OCI-LY7 (cell line): ENCODE measurements at regions not wholly inside any gene's neighbourhood (a gene's known extent, or its start where the extent isn't known, plus 50 kb on each side); places are given as distances from the start of the nearest gene placed in this dataset.

Source experiments
- BruUV-seq: library from RNA; stranded (reverse); fragments of 400-500 nt; replicated peaks from 2 replicates; lab custom pipeline; 2021; lab: Mats Ljungman, UMichigan
- CTCF ChIA-PET: fragments of 300-600 bp; sonication (Branson Sonifier 250); formaldehyde crosslinking; loops from one replicate; lab custom pipeline; 2022; ENCODE audit warnings: antibody characterized with exemption; ENCODE audit not compliant: unreplicated experiment; lab: Charles Lee
- POLR2A ChIA-PET: fragments of 300-600 bp; sonication (Branson Sonifier 250); formaldehyde crosslinking; loops from one replicate; lab custom pipeline; 2022; ENCODE audit warnings: antibody characterized with exemption; lab: Charles Lee
- DNase-seq: peaks from one replicate; pipeline ENCODE4 v3.0.0-alpha.2; 2015; ENCODE audit warnings: low spot score
- H2AFZ ChIP-seq: fragments of 200-600 bp; sonication (generic), shearing (Covaris generic); 2 replicates; pipeline ENCODE4 v1.6.1; 2014; ENCODE audit warnings: mild to moderate bottlenecking, antibody characterized with exemption, low read length, moderate library complexity
- H3K27ac ChIP-seq: fragments of 200-600 bp; sonication (generic); 2 replicates; pipeline ENCODE4 v1.5.1; 2014; ENCODE audit warnings: mixed run types, low read depth, mild to moderate bottlenecking, moderate library complexity, low read length, inconsistent platforms; ENCODE audit not compliant: poor library complexity, severe bottlenecking
- H3K36me3 ChIP-seq: fragments of 200-600 bp; sonication (generic); 2 replicates; pipeline ENCODE4 v1.6.1; 2014; ENCODE audit warnings: mild to moderate bottlenecking, antibody characterized with exemption, low read length, moderate library complexity, mixed read lengths; ENCODE audit not compliant: insufficient read depth
- H3K4me1 ChIP-seq: fragments of 200-600 bp; sonication (generic); 2 replicates; pipeline ENCODE4 v1.5.1; 2014; ENCODE audit warnings: mild to moderate bottlenecking, low read length; ENCODE audit not compliant: insufficient read depth, poor library complexity, severe bottlenecking
- H3K4me2 ChIP-seq: fragments of 200-600 bp; sonication (generic); 2 replicates; pipeline ENCODE4 v1.6.1; 2014; ENCODE audit warnings: mild to moderate bottlenecking, low read length
- H3K4me3 ChIP-seq: fragments of 200-600 bp; sonication (generic); 2 replicates; pipeline ENCODE4 v1.5.1; 2014; ENCODE audit warnings: mild to moderate bottlenecking, low read depth, low read length; ENCODE audit not compliant: poor library complexity, severe bottlenecking
- H3K79me2 ChIP-seq: fragments of 200-600 bp; sonication (generic); 2 replicates; pipeline ENCODE4 v1.6.1; 2016; ENCODE audit warnings: low read depth, mild to moderate bottlenecking, low read length, moderate library complexity, mixed read lengths; ENCODE audit not compliant: insufficient read depth
- H3K9me2 ChIP-seq: fragments of 200-600 bp; sonication (generic); 2 replicates; pipeline ENCODE4 v1.6.1; 2016; ENCODE audit warnings: mild to moderate bottlenecking, low read length, mixed read lengths; ENCODE audit not compliant: insufficient read depth
- H3K9me3 ChIP-seq: fragments of 200-600 bp; sonication (generic); 2 replicates; pipeline ENCODE4 v1.6.1; 2014; ENCODE audit warnings: mild to moderate bottlenecking, mixed run types, low read length, mixed read lengths
- H4K20me1 ChIP-seq: fragments of 200-600 bp; sonication (generic); 2 replicates; pipeline ENCODE4 v1.6.1; 2014; ENCODE audit warnings: mild to moderate bottlenecking, antibody characterized with exemption, low read length, moderate library complexity, mixed read lengths; ENCODE audit not compliant: insufficient read depth
- EZH2phosphoT487 ChIP-seq: fragments of 200-600 bp; sonication (generic); IDR thresholded peaks from 2 replicates; pipeline ENCODE4 v1.6.1; 2018; ENCODE audit warnings: low read depth, borderline replicate concordance, mild to moderate bottlenecking, mixed run types, antibody characterized with exemption, low read length, moderate library complexity, mixed read lengths
- intact Hi-C: fragments of 100-400 bp; cut with micrococcal nuclease; formaldehyde crosslinking; loops from one replicate; pipeline ENCODE4 v1.10.0; 2022; ENCODE audit not compliant: unreplicated experiment
- TF ChIP-seq, protein P1 (sequence below): fragments of 200-600 bp; sonication (generic); conservative IDR thresholded peaks from 2 replicates; pipeline ENCODE4 v1.5.1; 2014; ENCODE audit warnings: mild to moderate bottlenecking, antibody characterized with exemption, low read length, moderate library complexity, mixed read lengths

DNA sequence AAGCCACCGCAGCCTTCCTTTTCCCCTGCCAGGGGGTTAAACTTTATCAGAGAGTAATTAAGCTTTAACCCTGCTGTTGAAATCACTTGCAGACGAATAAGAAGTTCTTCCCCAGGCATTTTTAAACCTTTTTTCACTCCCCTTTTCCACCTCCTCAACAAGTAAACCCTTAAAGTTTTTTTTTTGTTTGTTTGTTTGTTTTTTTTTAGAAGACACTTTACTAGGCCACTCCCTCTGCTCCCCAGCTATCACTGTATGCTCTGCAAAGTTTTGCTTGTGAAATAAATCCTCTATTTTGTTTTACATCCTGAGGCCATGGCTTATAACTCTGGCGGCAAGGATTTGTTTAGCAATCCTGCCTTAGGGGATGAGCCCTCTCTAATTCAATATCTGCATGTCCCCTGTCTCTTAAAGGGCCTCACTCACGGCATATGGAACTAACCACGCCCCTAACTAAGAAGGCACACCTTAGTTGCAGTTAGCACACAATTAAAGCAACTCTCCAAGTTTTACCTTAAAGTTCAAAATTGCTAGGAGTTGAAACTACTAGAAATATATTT, 1354.7 kb upstream of the LRRTM3 start:
- Histone ChIP-seq H3K9me3 (no peaks in the 10 kb centered on the region), H2AFZ (no peak overlapping the region), H3K36me3 (no peaks in the 10 kb centered on the region), H3K4me1 (no peaks in the 10 kb centered on the region), H3K4me2 (no peak overlapping the region), H3K27ac (no peak overlapping the region), H3K9me2 (no peaks in the 10 kb centered on the region), H3K79me2 (no peaks in the 10 kb centered on the region), H4K20me1 (no peaks in the 10 kb centered on the region), H3K4me3 (no peak overlapping the region)
- BruUV-seq, result no TSS peak
- no peak for DNase-seq
- ChIA-PET CTCF (no interaction called here), POLR2A (no interaction called here)
- intact Hi-C loops, result no loop called here
- TF ChIP-seq, protein P1, sequence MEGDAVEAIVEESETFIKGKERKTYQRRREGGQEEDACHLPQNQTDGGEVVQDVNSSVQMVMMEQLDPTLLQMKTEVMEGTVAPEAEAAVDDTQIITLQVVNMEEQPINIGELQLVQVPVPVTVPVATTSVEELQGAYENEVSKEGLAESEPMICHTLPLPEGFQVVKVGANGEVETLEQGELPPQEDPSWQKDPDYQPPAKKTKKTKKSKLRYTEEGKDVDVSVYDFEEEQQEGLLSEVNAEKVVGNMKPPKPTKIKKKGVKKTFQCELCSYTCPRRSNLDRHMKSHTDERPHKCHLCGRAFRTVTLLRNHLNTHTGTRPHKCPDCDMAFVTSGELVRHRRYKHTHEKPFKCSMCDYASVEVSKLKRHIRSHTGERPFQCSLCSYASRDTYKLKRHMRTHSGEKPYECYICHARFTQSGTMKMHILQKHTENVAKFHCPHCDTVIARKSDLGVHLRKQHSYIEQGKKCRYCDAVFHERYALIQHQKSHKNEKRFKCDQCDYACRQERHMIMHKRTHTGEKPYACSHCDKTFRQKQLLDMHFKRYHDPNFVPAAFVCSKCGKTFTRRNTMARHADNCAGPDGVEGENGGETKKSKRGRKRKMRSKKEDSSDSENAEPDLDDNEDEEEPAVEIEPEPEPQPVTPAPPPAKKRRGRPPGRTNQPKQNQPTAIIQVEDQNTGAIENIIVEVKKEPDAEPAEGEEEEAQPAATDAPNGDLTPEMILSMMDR, result no peak
- TF ChIP-seq EZH2phosphoT487, result no peak

DNA sequence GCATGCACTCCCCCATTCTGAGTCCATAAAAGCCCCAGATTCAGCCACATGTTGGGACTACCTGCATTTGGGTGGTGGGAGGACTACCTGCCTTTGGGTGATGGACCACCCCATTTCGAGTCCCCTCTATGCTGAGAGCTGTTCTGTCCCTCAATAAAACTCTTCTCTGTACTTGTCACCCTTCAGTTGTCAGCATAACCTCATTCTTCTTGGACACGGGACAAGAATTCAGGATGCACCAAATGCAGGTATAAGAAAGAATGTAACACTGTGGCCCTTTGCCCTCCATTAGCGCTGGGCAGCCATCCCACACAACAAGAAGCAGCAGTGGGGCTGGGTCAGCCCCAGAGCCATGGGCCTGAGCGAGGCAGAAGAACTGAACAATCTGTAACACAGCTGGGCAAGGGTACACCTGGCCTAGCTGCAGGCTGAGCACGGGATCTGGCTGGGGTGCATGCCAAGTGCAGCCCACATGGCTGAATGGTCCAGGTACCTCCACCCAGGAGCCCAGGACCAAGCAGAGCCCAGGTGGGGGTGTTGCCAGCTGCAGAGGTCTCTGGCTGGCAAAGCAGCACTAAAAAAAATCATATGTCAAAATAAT, 1344.3 kb upstream of the LRRTM3 start:
- TF ChIP-seq, protein P1, result no peak
- TF ChIP-seq EZH2phosphoT487, result no peak
- H3K27ac ChIP-seq, result no peak overlapping the region
- no peaks in the 10 kb centered on the region for H3K4me1 ChIP-seq
- no TSS peak for BruUV-seq
- H3K9me2 ChIP-seq, result no peaks in the 10 kb centered on the region
- H3K4me2 ChIP-seq, result no peak overlapping the region
- DNase-seq, result no peak
- intact Hi-C loops, result no loop called here
- POLR2A ChIA-PET, result no interaction called here
- H3K36me3 ChIP-seq, result no peaks in the 10 kb centered on the region
- H3K9me3 ChIP-seq, result no peaks in the 10 kb centered on the region
- no peaks in the 10 kb centered on the region for H4K20me1 ChIP-seq
- CTCF ChIA-PET, result no interaction called here
- no peak overlapping the region for H2AFZ ChIP-seq
- no peak overlapping the region for H3K4me3 ChIP-seq
- no peaks in the 10 kb centered on the region for H3K79me2 ChIP-seq

DNA sequence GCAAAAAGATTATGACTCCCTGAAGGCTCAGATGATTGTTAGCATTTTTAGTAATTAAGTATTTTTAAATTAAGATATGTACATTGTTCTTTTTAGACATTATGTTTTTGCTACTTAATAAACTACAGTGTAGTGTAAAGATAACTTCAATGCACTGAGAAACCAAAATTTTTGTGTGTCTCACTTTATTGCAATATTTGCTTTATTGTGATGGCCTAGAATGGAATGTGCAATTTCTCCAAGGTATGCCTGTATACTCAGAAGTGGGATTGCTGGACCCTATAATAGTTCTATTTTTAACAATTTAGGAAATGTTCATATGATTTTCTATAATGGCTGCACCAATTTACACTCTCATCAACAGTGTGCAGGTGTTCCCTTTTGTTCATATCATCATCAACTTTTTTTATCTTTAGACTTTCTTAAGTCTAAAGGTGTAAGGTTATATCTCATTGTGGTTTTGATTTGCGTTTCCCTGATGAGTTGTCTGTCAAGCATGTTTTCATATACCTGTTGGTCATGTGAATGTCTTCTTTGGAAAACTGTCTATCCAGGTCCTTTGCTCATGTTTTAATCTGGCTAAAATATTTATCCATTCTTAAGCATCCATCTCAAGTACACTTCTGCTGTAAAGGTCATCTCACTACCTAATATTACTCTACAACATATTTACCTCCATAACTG, 1323.5 kb upstream of the LRRTM3 start:
- Histone ChIP-seq H3K79me2 (no peaks in the 10 kb centered on the region), H3K9me3 (no peaks in the 10 kb centered on the region), H3K27ac (no peak overlapping the region), H3K9me2 (no peaks in the 10 kb centered on the region), H4K20me1 (no peaks in the 10 kb centered on the region), H3K4me2 (no peak overlapping the region), H3K36me3 (no peaks in the 10 kb centered on the region), H3K4me1 (no peaks in the 10 kb centered on the region), H2AFZ (no peak overlapping the region), H3K4me3 (no peak overlapping the region)
- TF ChIP-seq, protein P1, result no peak
- TF ChIP-seq EZH2phosphoT487, result no peak
- ChIA-PET CTCF (no interaction called here), POLR2A (no interaction called here)
- intact Hi-C loops, result no loop called here
- no peak for DNase-seq
- no TSS peak for BruUV-seq
